Lung (tissue), 11 donors: ENCODE measurements at regions not wholly inside any gene's neighbourhood (a gene's known extent, or its start where the extent isn't known, plus 50 kb on each side); places are given as distances from the start of the nearest gene placed in this dataset.

Experiments used
- ATAC-seq: fragments of 200-7000 bp; cut with Tn5 transposase; one replicate; pipeline ENCODE4 v1.9.1; 2020; ENCODE audit warnings: moderate number of reproducible peaks; ENCODE audit not compliant: insufficient read depth, low FRiP score
- DNase-seq, 3 donors: peaks; one replicate each; pipeline ENCODE4 v3.0.0-alpha.2; 2013 to 2017
- H3K27ac ChIP-seq, 2 donors: one replicate each; pipeline ENCODE4 v1.5.1; 2013; ENCODE audit warnings: mild to moderate bottlenecking in 2 of 2, moderate library complexity in 2 of 2, control low read depth in 1 of 2, inconsistent platforms in 1 of 2, low read depth in 1 of 2, low read length in 1 of 2
- H3K27me3 ChIP-seq, 3 donors: one replicate each; pipeline ENCODE4 v1.5.1; 2013; ENCODE audit warnings: low read length in 2 of 3; ENCODE audit not compliant: control insufficient read depth in 3 of 3, insufficient read depth in 3 of 3
- H3K36me3 ChIP-seq, 4 donors: one replicate each; pipeline ENCODE4 v1.5.1; 2013; ENCODE audit warnings: low read length in 4 of 4, mild to moderate bottlenecking in 1 of 4, moderate library complexity in 1 of 4; ENCODE audit not compliant: control insufficient read depth in 4 of 4, insufficient read depth in 4 of 4
- H3K4me1 ChIP-seq, 5 donors: one replicate each; pipeline ENCODE4 v1.5.1; 2013; ENCODE audit warnings: low read length in 5 of 5, mild to moderate bottlenecking in 2 of 5, moderate library complexity in 1 of 5; ENCODE audit not compliant: control insufficient read depth in 5 of 5, insufficient read depth in 5 of 5
- H3K4me3 ChIP-seq: one replicate; pipeline ENCODE4 v1.5.1; 2013; ENCODE audit warnings: mild to moderate bottlenecking, control low read depth, moderate library complexity
- H3K9ac ChIP-seq, 2 donors: one replicate each; pipeline ENCODE4 v1.5.1; 2013; ENCODE audit warnings: low read length in 2 of 2, control low read depth in 1 of 2; ENCODE audit not compliant: insufficient read depth in 1 of 2
- H3K9me3 ChIP-seq, 4 donors: one replicate each; pipeline ENCODE4 v1.5.1; 2013; ENCODE audit warnings: low read length in 3 of 4, mild to moderate bottlenecking in 1 of 4, moderate library complexity in 1 of 4; ENCODE audit not compliant: control insufficient read depth in 4 of 4, insufficient read depth in 3 of 4
- WGBS, 2 donors: extraction: QIAGEN DNeasy Blood & Tissue Kit; methylation state at CpG; one replicate each; pipeline ENCODE4 v1.1.7; 2013; 5-methylcytosine and 5-hydroxymethylcytosine counted together
- TF ChIP-seq, protein P1 (sequence below): IDR thresholded peaks from 2 replicates; pipeline ENCODE4 v1.5.1; 2012; ENCODE audit warnings: mild to moderate bottlenecking; ENCODE audit errors: control extremely low read depth, extremely low read depth
- donor health status: control.
- donor health status: control.
- donor health status: Bipolar disorder and iron deficiency.
- donor health status: healthy.
- donor health status: DM: yes; HTN: yes; CAD: no.

DNA sequence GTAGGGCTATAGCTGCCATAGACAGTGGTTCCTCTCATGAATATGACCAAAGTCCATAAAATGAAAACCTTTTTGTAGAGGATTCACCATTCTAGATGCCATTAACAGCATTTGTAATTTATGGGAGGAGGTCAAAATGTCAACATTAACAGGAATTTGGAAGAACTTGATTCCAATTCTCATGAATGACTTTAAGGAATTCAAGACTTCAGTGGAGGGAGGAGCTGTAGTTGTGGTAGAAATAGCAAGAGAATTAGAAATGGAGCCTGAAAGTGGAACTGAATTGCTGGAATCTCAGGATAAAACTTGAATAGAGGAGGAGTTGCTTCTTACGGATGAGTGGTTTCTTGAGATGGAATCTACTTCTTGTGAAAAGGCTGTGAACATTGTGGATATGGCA, 65.4 kb upstream of the ESRRG start:
- ATAC-seq (no peak), DNase-seq (no peak)
- no peaks in the 10 kb centered on the region for H3K36me3 ChIP-seq
- no peak overlapping the region for H3K4me3 ChIP-seq
- whole genome bisulfite sequencing, 2 donors, result 95 to 100% methylated on average over 1 of the region's 1 CpG
- H3K27ac ChIP-seq, result no peak overlapping the region
- peaks cover 0 to 24% (median 7%) of the 10 kb centered on the region in 5 donors for H3K4me1 ChIP-seq
- H3K9ac ChIP-seq, result no peak overlapping the region
- TF ChIP-seq, protein P1, sequence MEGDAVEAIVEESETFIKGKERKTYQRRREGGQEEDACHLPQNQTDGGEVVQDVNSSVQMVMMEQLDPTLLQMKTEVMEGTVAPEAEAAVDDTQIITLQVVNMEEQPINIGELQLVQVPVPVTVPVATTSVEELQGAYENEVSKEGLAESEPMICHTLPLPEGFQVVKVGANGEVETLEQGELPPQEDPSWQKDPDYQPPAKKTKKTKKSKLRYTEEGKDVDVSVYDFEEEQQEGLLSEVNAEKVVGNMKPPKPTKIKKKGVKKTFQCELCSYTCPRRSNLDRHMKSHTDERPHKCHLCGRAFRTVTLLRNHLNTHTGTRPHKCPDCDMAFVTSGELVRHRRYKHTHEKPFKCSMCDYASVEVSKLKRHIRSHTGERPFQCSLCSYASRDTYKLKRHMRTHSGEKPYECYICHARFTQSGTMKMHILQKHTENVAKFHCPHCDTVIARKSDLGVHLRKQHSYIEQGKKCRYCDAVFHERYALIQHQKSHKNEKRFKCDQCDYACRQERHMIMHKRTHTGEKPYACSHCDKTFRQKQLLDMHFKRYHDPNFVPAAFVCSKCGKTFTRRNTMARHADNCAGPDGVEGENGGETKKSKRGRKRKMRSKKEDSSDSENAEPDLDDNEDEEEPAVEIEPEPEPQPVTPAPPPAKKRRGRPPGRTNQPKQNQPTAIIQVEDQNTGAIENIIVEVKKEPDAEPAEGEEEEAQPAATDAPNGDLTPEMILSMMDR, result no peak
- no peaks in the 10 kb centered on the region for H3K9me3 ChIP-seq
- no peaks in the 10 kb centered on the region for H3K27me3 ChIP-seq

- 66 to 78% methylated on average over 4 of the region's 4 CpGs for WGBS, 2 donors
- ATAC-seq (peak; percentile 11), DNase-seq (peak; percentile 62 to 92 (median 91))
- peaks cover 0 to 20% (median 7%) of the 10 kb centered on the region in 5 donors for H3K4me1 ChIP-seq
- no peaks in the 10 kb centered on the region for H3K36me3 ChIP-seq
- no peaks in the 10 kb centered on the region for H3K9me3 ChIP-seq
- TF ChIP-seq, protein P1, result no peak
- H3K9ac ChIP-seq, result peak overlapping the region in 1 of 2 donors; percentile 36
- H3K27me3 ChIP-seq, result no peaks in the 10 kb centered on the region
- peak overlapping the region in 1 of 2 donors; percentile 1 for H3K27ac ChIP-seq
- no peak overlapping the region for H3K4me3 ChIP-seq
Observed at GRCh38 chr1:216785737-216786136, 62.5 kb upstream of the ESRRG start.

DNA sequence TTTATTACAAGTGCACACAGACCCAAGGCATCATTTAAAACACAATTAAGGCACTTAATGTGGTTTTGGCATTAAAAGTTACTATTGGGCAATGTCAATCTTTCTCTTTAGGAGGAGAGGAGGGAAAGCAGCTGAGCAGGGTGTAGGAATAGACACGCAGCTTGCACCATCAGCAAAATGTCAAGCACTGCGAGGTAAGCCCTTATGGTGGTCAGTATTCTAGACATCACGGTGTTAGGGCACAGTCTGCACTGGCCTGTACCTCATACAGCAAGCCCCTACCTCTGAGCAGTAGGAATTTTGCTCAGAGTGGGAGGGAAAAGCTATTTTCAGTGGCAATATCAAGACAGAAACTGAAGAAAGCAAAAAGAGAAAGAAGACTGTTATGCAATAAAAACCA, 62.0 kb upstream of the ESRRG start:
- WGBS, 2 donors, result 66 to 77% methylated on average over 3 of the region's 3 CpGs
- Histone ChIP-seq H3K27ac (peak overlapping the region; percentile 70), H3K36me3 (no peaks in the 10 kb centered on the region), H3K4me3 (no peak overlapping the region), H3K9me3 (no peaks in the 10 kb centered on the region), H3K27me3 (no peaks in the 10 kb centered on the region), H3K9ac (peak overlapping the region in 1 of 2 donors; percentile 8), H3K4me1 (peaks cover 0 to 20% (median 7%) of the 10 kb centered on the region in 5 donors)
- TF ChIP-seq, protein P1, result no peak
- no peak for ATAC-seq
- DNase-seq, result peak in 2 of 3 donors; percentile 62

DNA sequence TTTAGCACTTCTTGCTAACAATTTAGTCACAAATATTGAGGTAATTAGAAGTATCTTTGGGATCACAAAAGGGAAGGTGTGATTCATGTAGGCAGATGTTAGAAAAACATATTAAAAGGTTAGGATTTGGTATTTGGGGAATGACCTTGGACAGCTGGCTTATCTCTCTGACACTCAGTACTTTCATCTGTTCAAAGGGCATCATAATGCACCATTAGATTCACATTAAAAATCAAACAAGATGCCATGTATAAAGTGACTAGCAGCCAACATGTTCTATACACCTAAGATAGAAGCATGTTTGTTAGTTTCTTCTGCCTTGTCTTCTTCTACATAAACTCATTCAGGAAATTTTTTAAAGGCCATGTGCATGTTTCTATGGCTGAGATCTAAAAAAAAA, 56.5 kb upstream of the ESRRG start:
- ATAC-seq, result no peak

More for the DNA sequence above, 56.5 kb upstream of the ESRRG start:
- H3K9me3 ChIP-seq, result no peaks in the 10 kb centered on the region
- no peak overlapping the region for H3K9ac ChIP-seq
- TF ChIP-seq, protein P1, result no peak
- no peak overlapping the region for H3K27ac ChIP-seq
- H3K4me1 ChIP-seq, result peaks cover 0 to 11% (median 0%) of the 10 kb centered on the region in 5 donors
- DNase-seq, result peak in 2 of 3 donors; percentile 71 to 75
- H3K36me3 ChIP-seq, result no peaks in the 10 kb centered on the region
- H3K4me3 ChIP-seq, result no peak overlapping the region
- no peaks in the 10 kb centered on the region for H3K27me3 ChIP-seq
